ENCODE measurements at regions not wholly inside any gene's neighbourhood (a gene's known extent, or its start where the extent isn't known, plus 50 kb on each side); places are given as distances from the start of the nearest gene placed in this dataset.
"Not testable (repeated sequence)": the region's sequence is repeated elsewhere in the genome, so short reads cannot be mapped to it uniquely, and the experiment has no call there.

DNA sequence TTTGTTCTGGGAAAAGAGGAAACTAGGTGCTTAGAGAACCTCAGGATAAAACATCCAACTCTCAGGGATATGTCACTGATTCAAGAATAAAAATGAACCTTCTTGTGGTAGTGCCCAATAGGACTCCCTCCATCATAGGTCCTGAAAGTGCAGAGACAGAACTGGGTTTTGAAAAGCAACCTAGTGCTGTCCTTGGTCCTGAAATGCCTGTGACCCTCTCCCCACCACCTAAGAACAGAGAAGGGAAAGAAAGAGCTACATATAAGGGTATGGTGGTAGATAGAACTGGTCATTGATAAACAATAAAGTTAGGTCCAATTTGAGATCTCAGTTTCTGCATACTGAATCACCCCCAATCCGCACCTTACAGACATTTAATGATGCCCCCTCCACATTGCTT lies 953.3 kb downstream of the XPNPEP1 start:
- peak; percentile 7 for DNase-seq (ENCODE audit: low spot score)

GRCh38 chr10:108966411-108966810 lies 956.9 kb downstream of the XPNPEP1 start:
- no peak for DNase-seq (ENCODE audit: low spot score)

DNA sequence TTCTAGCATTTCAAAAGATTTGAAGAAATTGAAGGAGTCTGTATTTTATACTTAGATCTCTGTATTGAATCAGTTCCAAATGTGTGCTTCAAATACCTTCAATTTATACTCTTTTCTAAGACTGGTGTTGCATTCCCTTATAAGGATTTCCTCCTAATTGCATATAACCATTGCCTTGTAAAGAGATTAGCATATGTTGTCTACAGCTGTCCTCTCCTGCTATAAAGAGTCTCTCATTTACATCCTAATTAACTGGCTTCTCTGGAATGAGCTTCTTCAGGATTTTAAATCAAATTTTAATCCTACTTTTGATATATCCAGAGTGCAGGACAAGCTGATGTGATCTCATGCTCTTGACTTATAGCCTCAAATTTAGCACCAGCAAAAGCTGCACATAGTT lies 957.3 kb downstream of the XPNPEP1 start:
- DNase-seq (ENCODE audit: low spot score): no peak

GRCh38 chr10:108962172-108962571 lies 961.1 kb downstream of the XPNPEP1 start:
- DNase-seq (ENCODE audit: low spot score): no peak

DNA sequence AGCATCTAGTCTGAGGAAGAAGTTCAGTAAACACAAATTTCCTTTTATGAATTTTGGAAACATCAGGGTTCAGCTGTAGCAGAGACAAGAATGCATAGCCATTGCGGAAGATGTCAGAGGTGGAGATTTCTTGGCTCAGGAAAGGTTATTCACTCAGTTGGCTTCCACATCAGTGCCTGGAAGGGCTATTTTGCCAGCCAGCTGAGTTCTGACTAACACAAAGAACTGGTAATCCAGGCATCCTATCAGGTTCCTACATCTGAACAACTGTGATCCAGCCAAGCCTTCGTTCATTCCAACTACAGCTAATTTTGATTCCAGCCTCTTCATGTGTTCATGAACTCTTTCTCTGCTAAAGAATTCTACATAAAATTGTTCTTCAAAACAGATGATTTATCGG lies 965.6 kb downstream of the XPNPEP1 start:
- no peak for DNase-seq (ENCODE audit: low spot score)

DNA sequence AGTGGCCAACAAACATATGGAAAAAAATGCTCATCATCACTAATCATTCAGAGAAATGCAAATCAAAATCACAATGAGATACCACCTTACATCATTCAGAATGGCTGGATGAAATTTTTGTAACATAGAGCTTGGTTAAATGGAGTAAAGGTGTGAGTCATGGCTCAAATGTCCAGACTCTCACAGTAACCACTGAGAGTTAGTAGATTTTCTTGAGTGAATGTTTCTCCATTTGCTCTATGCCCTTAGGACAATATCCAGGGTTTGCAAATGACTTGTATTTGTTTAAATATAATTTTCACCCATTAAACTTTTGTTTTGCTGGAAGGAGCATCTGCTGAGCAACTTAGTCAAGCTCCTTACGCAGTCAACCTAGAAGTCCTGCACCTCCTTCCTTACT lies 967.2 kb downstream of the XPNPEP1 start:
- DNase-seq (ENCODE audit: low spot score): no peak

DNA sequence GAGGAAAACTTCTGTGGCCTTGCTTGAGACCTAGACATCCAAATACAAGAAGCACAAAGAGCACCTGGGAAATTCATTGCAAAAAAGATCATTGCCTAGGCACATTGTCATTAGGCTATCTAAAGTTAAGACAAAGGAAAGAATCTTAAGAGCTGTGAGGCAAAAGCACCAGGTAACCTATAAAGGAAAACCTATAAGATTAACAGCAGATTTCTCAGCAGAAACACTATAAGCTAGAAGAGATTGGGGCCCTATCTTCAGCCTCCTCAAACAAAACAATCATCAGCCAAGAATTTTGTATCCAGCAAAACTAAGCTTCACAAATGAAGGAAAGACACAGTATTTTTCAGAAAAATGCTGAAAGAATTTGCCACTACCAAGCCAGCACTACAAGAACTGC lies 1003.3 kb downstream of the XPNPEP1 start:
- DNase-seq (ENCODE audit: low spot score): not testable (repeated sequence)

DNA sequence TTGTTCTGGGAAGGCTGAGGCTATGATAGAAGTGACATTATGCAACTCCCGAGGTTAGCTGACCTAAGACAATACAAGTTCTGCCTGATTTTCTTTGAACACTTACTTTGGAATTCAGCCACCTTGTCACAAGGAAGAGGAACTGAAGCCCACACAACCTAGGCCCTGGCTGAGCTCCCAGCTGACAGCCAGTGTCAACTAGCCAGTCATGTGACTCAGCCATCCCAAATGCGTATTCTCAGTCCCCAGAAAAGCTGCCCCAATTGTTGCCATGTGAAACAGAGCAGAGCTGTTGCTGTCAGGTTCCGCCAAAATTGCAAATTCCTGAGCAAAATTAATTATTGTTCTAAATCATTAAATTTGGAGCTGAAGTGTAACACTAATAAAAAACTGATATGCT lies 1010.0 kb downstream of the XPNPEP1 start:
- DNase-seq (ENCODE audit: low spot score): no peak

GRCh38 chr10:108911814-108912541 lies 1011.3 kb downstream of the XPNPEP1 start:
- no peak for DNase-seq (ENCODE audit: low spot score)

DNA sequence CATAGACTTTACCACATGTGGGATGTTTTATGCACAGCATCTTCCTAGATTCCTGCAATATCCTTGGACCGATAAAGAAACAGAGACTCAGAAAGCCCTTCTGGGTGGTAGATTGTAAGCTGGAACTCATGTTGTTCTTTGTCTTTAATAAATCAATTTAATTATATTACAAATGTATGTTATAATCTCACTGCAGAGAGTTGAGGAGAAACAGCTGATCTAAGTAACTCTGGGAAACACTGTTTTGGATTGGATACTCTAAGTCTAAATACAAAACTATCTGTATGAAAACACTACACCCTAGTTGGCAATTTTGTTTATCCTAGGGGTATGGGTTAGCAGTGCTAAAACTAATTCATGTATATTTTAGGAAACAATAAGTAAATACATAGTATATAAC lies 1015.2 kb downstream of the XPNPEP1 start:
- no peak for DNase-seq (ENCODE audit: low spot score)

GRCh38 chr10:108905821-108906220 lies 1017.5 kb downstream of the XPNPEP1 start:
- DNase-seq (ENCODE audit: low spot score): no peak

DNA sequence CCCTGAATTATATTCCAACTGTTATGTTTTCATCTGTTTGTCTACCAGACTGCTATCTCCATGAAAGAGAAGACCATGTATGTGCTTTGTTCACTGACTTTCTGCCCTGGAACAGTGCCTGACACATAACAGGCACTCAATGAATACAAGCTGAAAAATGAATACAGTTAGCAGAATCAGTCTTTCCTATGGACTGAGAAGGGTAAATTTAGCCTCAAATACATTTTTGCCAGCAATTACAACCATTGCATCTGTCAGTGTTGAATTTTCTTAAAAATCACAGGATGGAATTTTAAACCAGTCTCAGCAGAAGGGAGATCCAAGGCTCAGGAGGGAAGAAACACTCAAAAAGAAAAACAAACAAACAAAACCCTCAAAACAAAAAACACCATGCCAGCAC lies 1018.1 kb downstream of the XPNPEP1 start:
- DNase-seq (ENCODE audit: low spot score): no peak

- no peak for DNase-seq (ENCODE audit: low spot score)
Observed at GRCh38 chr10:108904163-108904838, 1019.0 kb downstream of the XPNPEP1 start.

DNA sequence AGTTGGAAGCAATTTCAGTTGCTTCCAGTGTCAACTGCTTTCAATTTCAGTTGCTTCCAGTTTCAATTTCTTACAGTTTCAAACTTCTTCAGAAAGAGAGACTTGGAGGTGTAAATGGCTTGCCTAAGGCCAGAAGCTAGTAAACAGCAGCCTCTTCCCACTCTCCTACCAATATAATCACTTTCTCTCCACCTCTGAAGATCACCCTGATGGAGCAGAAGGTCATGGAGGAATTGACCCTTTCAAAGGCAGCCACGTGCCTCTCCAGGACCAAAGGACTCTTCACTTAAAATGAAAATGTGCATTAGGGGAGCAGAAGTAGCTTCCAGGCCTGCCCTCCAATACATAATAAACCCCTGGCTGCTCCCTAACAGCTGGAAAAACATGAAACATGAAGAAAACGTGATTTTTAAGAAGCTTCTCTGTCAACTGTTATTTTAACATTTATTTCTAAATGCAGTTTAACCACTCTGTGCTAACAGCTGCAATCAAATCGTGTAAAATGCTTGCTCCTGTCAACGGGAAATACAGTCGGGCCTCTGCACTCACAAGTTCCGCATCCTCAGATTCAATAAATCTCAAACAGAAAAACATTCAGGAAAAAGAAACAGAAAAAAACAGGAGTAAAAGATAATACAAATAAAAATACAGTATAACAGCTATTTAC lies 1020.6 kb downstream of the XPNPEP1 start:
- no peak for DNase-seq (ENCODE audit: low spot score)

- DNase-seq (ENCODE audit: low spot score): no peak
Observed at GRCh38 chr10:108901781-108902618, 1021.3 kb downstream of the XPNPEP1 start.

GRCh38 chr10:108899670-108900069 lies 1023.6 kb downstream of the XPNPEP1 start:
- no peak for DNase-seq (ENCODE audit: low spot score)

- no peak for DNase-seq (ENCODE audit: low spot score)
Observed at GRCh38 chr10:108894402-108895301, 1028.7 kb downstream of the XPNPEP1 start.

GRCh38 chr10:108877095-108877561 lies 1046.2 kb downstream of the XPNPEP1 start:
- no peak for DNase-seq (ENCODE audit: low spot score)

DNA sequence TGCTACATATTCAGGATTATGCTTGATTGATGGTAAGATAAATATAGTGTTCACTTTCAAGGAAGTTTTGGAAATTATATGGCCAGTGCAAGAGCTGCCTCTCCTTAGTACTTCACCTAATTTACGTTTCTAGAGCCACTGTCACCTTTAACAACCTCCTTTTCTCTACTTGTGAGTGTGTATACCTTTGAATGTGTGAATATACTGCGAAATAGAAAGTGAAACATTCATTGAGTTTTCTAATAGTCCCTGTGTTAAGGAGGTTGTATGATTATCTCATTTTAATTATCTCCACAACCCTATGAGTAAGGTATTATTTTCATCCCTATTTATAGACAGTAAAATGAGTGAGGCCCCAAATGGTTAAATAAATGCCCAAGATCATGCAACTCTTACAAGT lies 1050.5 kb downstream of the XPNPEP1 start:
- no peak for DNase-seq (ENCODE audit: low spot score)

DNA sequence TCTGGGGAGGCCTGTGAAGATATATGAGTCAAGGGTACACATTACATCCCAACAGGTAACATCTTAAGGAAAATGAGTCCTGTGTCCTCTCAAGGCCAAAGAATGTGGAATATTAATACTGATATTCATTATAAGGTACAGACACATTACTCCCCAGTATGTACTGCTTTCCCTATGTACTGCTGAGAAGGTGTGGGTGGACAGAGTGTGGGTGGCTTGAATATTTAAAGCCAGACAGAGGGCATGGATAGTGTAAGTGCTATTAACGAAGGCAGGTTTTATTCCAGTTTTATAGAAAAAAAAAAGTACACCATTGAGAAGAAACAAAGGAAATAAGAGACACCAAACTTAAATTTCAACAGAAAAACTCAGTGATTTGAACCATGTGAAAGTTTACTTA lies 1054.4 kb downstream of the XPNPEP1 start:
- no peak for DNase-seq (ENCODE audit: low spot score)

- DNase-seq (ENCODE audit: low spot score): peak; percentile 49
Observed at GRCh38 chr10:108862676-108863350, 1060.5 kb downstream of the XPNPEP1 start.
